GM12878 (cell line): ENCODE measurements at regions not wholly inside any gene's neighbourhood (a gene's known extent, or its start where the extent isn't known, plus 50 kb on each side); places are given as distances from the start of the nearest gene placed in this dataset.

ENCODE experiments used
- ATAC-seq: fragments of 200-7000 bp; cut with Tn5 transposase; 3 replicates; pipeline ENCODE4 v1.9.1; 2020; ENCODE audit warnings: mild to moderate bottlenecking, moderate library complexity
- BruUV-seq: library from RNA; stranded (reverse); fragments of 400-500 nt; replicated peaks from 2 replicates; lab custom pipeline; 2021; lab: Mats Ljungman, UMichigan
- CTCF ChIA-PET: fragments of 300-600 bp; sonication (Branson Sonifier 250); formaldehyde crosslinking; extraction: SDS; loops from one replicate; lab custom pipeline; 2021; ENCODE audit warnings: inconsistent platforms; lab: Yijun Ruan, JAX
- POLR2A ChIA-PET: fragments of 350-600 bp; formaldehyde crosslinking; extraction: SDS; loops from one replicate; lab custom pipeline; 2021; ENCODE audit warnings: inconsistent platforms; lab: Charles Lee
- RAD21 ChIA-PET: fragments of 300-600 bp; sonication (Branson Sonifier 250); formaldehyde crosslinking; loops from one replicate; lab custom pipeline; 2023; ENCODE audit warnings: antibody characterized with exemption; ENCODE audit not compliant: unreplicated experiment; lab: Charles Lee
- SMC1A ChIA-PET: fragments of 300-600 bp; sonication (Branson Sonifier 250); formaldehyde crosslinking; loops from one replicate; lab custom pipeline; 2023; ENCODE audit not compliant: unreplicated experiment, uncharacterized antibody; lab: Charles Lee
- DNase-seq: peaks from one replicate; pipeline ENCODE4 v3.0.0-alpha.2; 2011; ENCODE audit warnings: low read depth, low spot score
- FAIRE-seq: peaks from 3 replicates; lab custom pipeline; 2011; peaks lifted over from hg19 to GRCh38; lab: Jason Lieb, UNC
- H2AFZ ChIP-seq: 2 replicates; pipeline ENCODE4 v1.6.0; 2011; ENCODE audit warnings: low read depth, low read length, control low read depth; ENCODE audit not compliant: control insufficient read depth
- H3K27ac ChIP-seq: 2 replicates; pipeline ENCODE4 v1.5.1; 2011; ENCODE audit warnings: control low read depth; ENCODE audit not compliant: control insufficient read depth, insufficient read depth
- H3K27me3 ChIP-seq, 2 experiments: replicated peaks in 1 of 2; 2 replicates each; pipeline versions ENCODE4 v1.6.0 to v1.6.1; 2011; ENCODE audit warnings: low read length in 1 of 2; ENCODE audit not compliant: control insufficient read depth in 2 of 2, insufficient read depth in 2 of 2
- H3K36me3 ChIP-seq, 2 experiments: 2 replicates each; pipeline ENCODE4 v1.5.1; 2011; ENCODE audit warnings: low read length in 1 of 2; ENCODE audit not compliant: control insufficient read depth in 2 of 2, insufficient read depth in 2 of 2
- H3K4me1 ChIP-seq: 2 replicates; pipeline ENCODE4 v1.6.1; 2011; ENCODE audit warnings: mild to moderate bottlenecking, low read length, moderate library complexity, mixed read lengths; ENCODE audit not compliant: control insufficient read depth, insufficient read depth
- H3K4me2 ChIP-seq: 2 replicates; pipeline ENCODE4 v1.6.0; 2011; ENCODE audit warnings: control low read depth; ENCODE audit not compliant: control insufficient read depth, insufficient read depth
- H3K4me3 ChIP-seq: fragments of 200-600 bp; sonication (generic); 2 replicates; pipeline ENCODE4 v1.5.1; 2016
- H3K79me2 ChIP-seq: 2 replicates; pipeline ENCODE4 v1.6.0; 2011; ENCODE audit warnings: low read length; ENCODE audit not compliant: control insufficient read depth, insufficient read depth
- H3K9ac ChIP-seq: 2 replicates; pipeline ENCODE4 v1.8.0; 2011; ENCODE audit warnings: low read length, control low read depth, mixed read lengths; ENCODE audit not compliant: control insufficient read depth, insufficient read depth
- H3K9me3 ChIP-seq: replicated peaks from 3 replicates; pipeline ENCODE4 v1.5.1; 2011; ENCODE audit warnings: mild to moderate bottlenecking, low read length; ENCODE audit not compliant: control insufficient read depth, insufficient read depth
- H4K20me1 ChIP-seq: 2 replicates; pipeline ENCODE4 v1.6.0; 2011; ENCODE audit not compliant: control insufficient read depth, insufficient read depth
- BHLHE40 ChIP-seq, 2 experiments: fragments of 450-650 bp in 1 of 2; IDR thresholded peaks; 2 replicates each; pipeline ENCODE4 v1.6.1; 2011 to 2017; ENCODE audit warnings: low read depth in 2 of 2, borderline replicate concordance in 1 of 2, improper control_type of control experiment in 1 of 2, low read length in 1 of 2, mild to moderate bottlenecking in 1 of 2
- CREB1 ChIP-seq: IDR thresholded peaks from 2 replicates; pipeline ENCODE4 v1.6.1; 2012; ENCODE audit warnings: low read depth, mild to moderate bottlenecking, inconsistent platforms
- JUNB ChIP-seq: IDR thresholded peaks from 2 replicates; pipeline ENCODE4 v1.6.1; 2016; ENCODE audit warnings: antibody characterized with exemption, mild to moderate bottlenecking
- PAX8 ChIP-seq: fragments of 450-650 bp; IDR thresholded peaks from 2 replicates; pipeline ENCODE4 v1.6.1; 2017; ENCODE audit warnings: mild to moderate bottlenecking, moderate library complexity
- SPI1 ChIP-seq: IDR thresholded peaks from 2 replicates; pipeline ENCODE4 v1.6.1; 2011; ENCODE audit warnings: low read depth, mild to moderate bottlenecking, low read length, moderate library complexity, borderline replicate concordance; ENCODE audit not compliant: insufficient read depth
- SREBF2 ChIP-seq: IDR thresholded peaks from 2 replicates; pipeline ENCODE4 v1.6.1; 2012; ENCODE audit warnings: mild to moderate bottlenecking, low read length
- TARDBP ChIP-seq: IDR thresholded peaks from 2 replicates; pipeline ENCODE4 v1.6.1; 2016; ENCODE audit warnings: borderline replicate concordance
- WGBS: methylation state at CpG from one replicate; pipeline ENCODE4 v1.1.6; 2016; ENCODE audit warnings: low lambda C conversion rate; ENCODE audit not compliant: insufficient replicate concordance, insufficient coverage; ENCODE audit errors: missing lambda C conversion rate; 5-methylcytosine and 5-hydroxymethylcytosine counted together
- in situ Hi-C: fragments of 300-500 bp; cut with MboI; formaldehyde crosslinking; loops from 9 replicates; pipeline ENCODE4 v1.14.3; 2018; ENCODE audit warnings: mixed read lengths
- intact Hi-C: fragments of 100-400 bp; cut with micrococcal nuclease; formaldehyde crosslinking; loops from one replicate; pipeline ENCODE4 v1.14.2; 2022; ENCODE audit not compliant: unreplicated experiment

- Histone ChIP-seq H3K9ac (no peak overlapping the region), H4K20me1 (no peaks in the 10 kb centered on the region), H3K79me2 (no peaks in the 10 kb centered on the region), H2AFZ (no peak overlapping the region), H3K27ac (no peak overlapping the region), H3K4me2 (no peak overlapping the region), H3K9me3 (no peaks in the 10 kb centered on the region), H3K27me3 (no peaks in the 10 kb centered on the region), H3K36me3 (no peaks in the 10 kb centered on the region), H3K4me3 (no peak overlapping the region), H3K4me1 (no peaks in the 10 kb centered on the region)
- TF ChIP-seq BHLHE40 (IDR thresholded peaks at IDR 0.05; ENCODE audit: borderline replicate concordance in 1 of 2, low read depth in 2 of 2, low read length in 1 of 2) (no peak), PAX8 (no peak), SREBF2 (no peak), TARDBP (no peak), CREB1 (no peak)
- intact Hi-C loops (no loop called here), in situ Hi-C loops (no loop called here)
- ChIA-PET POLR2A (no interaction called here), CTCF (no interaction called here), SMC1A (no interaction called here), RAD21 (no interaction called here)
- DNase-seq: no peak
- FAIRE-seq: no peak
- WGBS: 21% methylated on average over 1 of the region's 1 CpG
- BruUV-seq: no TSS peak
- ATAC-seq: no peak
Observed at GRCh38 chr3:145377301-145377700, 783.7 kb downstream of the PLOD2 start.

DNA sequence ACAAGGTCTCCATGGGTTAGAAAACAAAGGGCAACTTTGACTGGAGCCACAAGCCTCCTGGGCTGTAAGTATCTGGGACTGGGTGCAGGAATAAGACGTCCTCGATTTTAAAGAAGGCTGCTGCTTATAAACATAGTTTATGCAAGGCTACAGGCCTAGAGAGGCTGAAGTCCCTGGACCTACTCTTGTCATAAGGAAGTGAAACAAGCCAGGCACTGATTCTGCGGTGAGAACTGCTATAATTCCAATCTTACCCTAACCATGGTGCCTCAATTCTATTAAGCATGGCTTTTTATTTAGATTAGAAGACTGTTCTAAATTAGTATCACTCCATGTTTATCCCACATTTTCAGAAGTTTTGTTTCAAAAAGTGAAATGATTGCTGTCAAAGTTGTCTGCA lies 777.6 kb downstream of the PLOD2 start:
- Histone ChIP-seq H3K4me1 (no peaks in the 10 kb centered on the region), H3K9me3 (no peaks in the 10 kb centered on the region), H2AFZ (no peak overlapping the region), H3K4me2 (no peak overlapping the region), H3K79me2 (no peaks in the 10 kb centered on the region), H4K20me1 (no peaks in the 10 kb centered on the region), H3K36me3 (no peaks in the 10 kb centered on the region), H3K9ac (no peak overlapping the region), H3K27me3 (no peaks in the 10 kb centered on the region), H3K4me3 (no peak overlapping the region), H3K27ac (no peak overlapping the region)
- FAIRE-seq (no peak), DNase-seq (no peak), ATAC-seq (0 out of 3 replicates have a peak, but pooled peaks have one; percentile 40)
- intact Hi-C loops: no loop called here
- TF ChIP-seq SPI1 (peak; percentile 35; the same call in 1 of the 2 replicates), JUNB (no peak)
- POLR2A ChIA-PET: no interaction called here
- no TSS peak for BruUV-seq
- SMC1A ChIA-PET: no interaction called here
- CTCF ChIA-PET: no interaction called here
- 12% methylated on average over 3 of the region's 3 CpGs for WGBS
- in situ Hi-C loops: no loop called here
- RAD21 ChIA-PET: no interaction called here
